Activated naive CD4-positive, alpha-beta T cell (primary cell): ENCODE measurements at regions not wholly inside any gene's neighbourhood (a gene's known extent, or its start where the extent isn't known, plus 50 kb on each side); places are given as distances from the start of the nearest gene placed in this dataset.
"Not testable (repeated sequence)": the region's sequence is repeated elsewhere in the genome, so short reads cannot be mapped to it uniquely, and the experiment has no call there.

Experiments
- DNase-seq, 4 experiments: peaks; one replicate each; lab custom pipeline; 2025; lab: John Stamatoyannopoulos, UW

- no peak for DNase-seq
Measured at GRCh38 chr14:106396999-106397398, 870.6 kb downstream of the TMEM121 start.

- not testable (repeated sequence) for DNase-seq
Measured at GRCh38 chr14:106398931-106399331, 872.5 kb downstream of the TMEM121 start.

- not testable (repeated sequence) for DNase-seq
Measured at GRCh38 chr14:106401316-106401715, 874.9 kb downstream of the TMEM121 start.

- DNase-seq, result peak in 2 of 4 experiments; percentile 32 to 58
Measured at GRCh38 chr14:106410229-106410628, 883.8 kb downstream of the TMEM121 start.

GRCh38 chr14:106414464-106414863 lies 888.1 kb downstream of the TMEM121 start:
- DNase-seq, result no peak

GRCh38 chr14:106417224-106418049 lies 891.1 kb downstream of the TMEM121 start:
- DNase-seq, result peak; percentile 50 to 86 (median 61)

GRCh38 chr14:106419376-106419965 lies 893.1 kb downstream of the TMEM121 start:
- DNase-seq, result no peak

- DNase-seq, result peak in 2 of 4 experiments; percentile 75 to 83
Measured at GRCh38 chr14:106421431-106422033, 895.1 kb downstream of the TMEM121 start.

- DNase-seq, result no peak
Measured at GRCh38 chr14:106422066-106422465, 895.7 kb downstream of the TMEM121 start.

GRCh38 chr14:106425150-106425549 lies 898.8 kb downstream of the TMEM121 start:
- not testable (repeated sequence) for DNase-seq

- DNase-seq, result peak in 3 of 4 experiments; percentile 54 to 66 (median 57)
Measured at GRCh38 chr14:106436310-106436905, 910.0 kb downstream of the TMEM121 start.

- peak in 2 of 4 experiments; percentile 18 to 42 for DNase-seq
Measured at GRCh38 chr14:106442857-106443256, 916.5 kb downstream of the TMEM121 start.

- DNase-seq, result no peak
Measured at GRCh38 chr14:106455026-106455425, 928.6 kb downstream of the TMEM121 start.

- peak in 3 of 4 experiments; percentile 34 to 61 (median 46) for DNase-seq
Measured at GRCh38 chr14:106459971-106460730, 933.8 kb downstream of the TMEM121 start.

- DNase-seq, result no peak
Measured at GRCh38 chr14:106460916-106461315, 934.5 kb downstream of the TMEM121 start.

GRCh38 chr14:106466483-106466882 lies 940.1 kb downstream of the TMEM121 start:
- not testable (repeated sequence) for DNase-seq

GRCh38 chr14:106468869-106469268 lies 942.5 kb downstream of the TMEM121 start:
- not testable (repeated sequence) for DNase-seq

- not testable (repeated sequence) for DNase-seq
Measured at GRCh38 chr14:106470028-106470427, 943.6 kb downstream of the TMEM121 start.

- DNase-seq, result not testable (repeated sequence)
Measured at GRCh38 chr14:106474261-106475028, 948.1 kb downstream of the TMEM121 start.

GRCh38 chr14:106475214-106475613 lies 948.8 kb downstream of the TMEM121 start:
- DNase-seq, result not testable (repeated sequence)

GRCh38 chr14:106477600-106477999 lies 951.2 kb downstream of the TMEM121 start:
- not testable (repeated sequence) for DNase-seq
